GM23338 (cell line): ENCODE measurements at regions not wholly inside any gene's neighbourhood (a gene's known extent, or its start where the extent isn't known, plus 50 kb on each side); places are given as distances from the start of the nearest gene placed in this dataset.

Experiments used
- CREB1 ChIP-seq: fragments of 250-450 bp; sonication (Bioruptor Pico); IDR thresholded peaks from 2 replicates; pipeline ENCODE4 v1.5.0; 2020; ENCODE audit warnings: low read depth, mild to moderate bottlenecking, moderate library complexity
- CTCF ChIP-seq, 2 experiments: fragments of 200-600 bp in 1 of 2; sonication (generic) in 1 of 2; conservative IDR thresholded peaks; 2 replicates each; pipeline versions ENCODE4 v1.5.1 to v1.6.1; 2016 to 2017; ENCODE audit warnings: antibody characterized with exemption in 2 of 2, low read depth in 2 of 2, mild to moderate bottlenecking in 2 of 2, moderate library complexity in 1 of 2
- EZH2 ChIP-seq: fragments of 200-600 bp; sonication (generic); IDR thresholded peaks from one replicate; pipeline ENCODE4 v1.8.0; 2017; ENCODE audit warnings: antibody characterized with exemption, mild to moderate bottlenecking, low read depth; ENCODE audit not compliant: unreplicated experiment
- EZH2phosphoT487 ChIP-seq: fragments of 200-600 bp; sonication (generic); IDR thresholded peaks from one replicate; pipeline ENCODE4 v1.8.1; 2018; ENCODE audit warnings: antibody characterized with exemption; ENCODE audit not compliant: unreplicated experiment
- JUNB ChIP-seq: IDR thresholded peaks from one replicate; pipeline ENCODE4 v1.6.1; 2016; ENCODE audit warnings: antibody characterized with exemption; ENCODE audit not compliant: unreplicated experiment
- POLR2AphosphoS5 ChIP-seq: IDR thresholded peaks from 2 replicates; pipeline ENCODE4 v1.6.1; 2016; ENCODE audit warnings: antibody characterized with exemption, low read depth
- REST ChIP-seq: IDR thresholded peaks from one replicate; pipeline ENCODE4 v1.6.1; 2018; ENCODE audit warnings: antibody characterized with exemption; ENCODE audit not compliant: unreplicated experiment

DNA sequence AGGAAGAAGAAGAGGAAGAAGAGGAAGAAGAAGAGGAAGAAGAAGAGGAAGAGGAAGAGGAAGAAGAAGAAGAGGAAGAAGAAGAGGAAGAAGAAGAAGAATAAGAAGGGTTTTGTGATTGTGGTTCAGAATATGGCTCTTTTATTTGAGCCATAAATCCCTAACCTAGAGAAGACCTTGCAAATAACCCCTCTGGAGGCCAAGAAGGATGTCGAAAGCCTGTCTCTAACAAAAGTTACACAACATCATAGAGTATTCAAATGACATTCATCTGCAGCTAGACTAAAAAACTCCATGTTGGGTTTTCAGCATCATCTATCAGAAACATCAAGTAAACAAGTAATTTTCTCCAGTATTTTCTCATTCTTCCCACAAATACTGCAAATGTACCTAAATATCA is 100.9 kb downstream of the RNASET2 start:
- TF ChIP-seq REST (no peak), POLR2AphosphoS5 (no peak), CTCF (conservative IDR thresholded peaks at IDR 0.05; ENCODE audit: low read depth in 2 of 2) (no peak), JUNB (no peak), EZH2 (no peak), CREB1 (CRISPR knock-in tag) (no peak), EZH2phosphoT487 (no peak)
